MM.1S (cell line): ENCODE measurements at regions not wholly inside any gene's neighbourhood (a gene's known extent, or its start where the extent isn't known, plus 50 kb on each side); places are given as distances from the start of the nearest gene placed in this dataset.

Experiments used
- EZH2 ChIP-seq: fragments of 300-600 bp; sonication (generic); optimal IDR thresholded peaks from 2 replicates; pipeline ENCODE3; 2017; ENCODE audit warnings: low read depth, mild to moderate bottlenecking, antibody characterized with exemption, low read length, mixed read lengths
- TF ChIP-seq, protein P1 (sequence below): fragments of 300-600 bp; sonication (generic); IDR thresholded peaks from 2 replicates; pipeline ENCODE4 v1.5.1; 2016; ENCODE audit warnings: antibody characterized with exemption, low read length, mixed read lengths

DNA sequence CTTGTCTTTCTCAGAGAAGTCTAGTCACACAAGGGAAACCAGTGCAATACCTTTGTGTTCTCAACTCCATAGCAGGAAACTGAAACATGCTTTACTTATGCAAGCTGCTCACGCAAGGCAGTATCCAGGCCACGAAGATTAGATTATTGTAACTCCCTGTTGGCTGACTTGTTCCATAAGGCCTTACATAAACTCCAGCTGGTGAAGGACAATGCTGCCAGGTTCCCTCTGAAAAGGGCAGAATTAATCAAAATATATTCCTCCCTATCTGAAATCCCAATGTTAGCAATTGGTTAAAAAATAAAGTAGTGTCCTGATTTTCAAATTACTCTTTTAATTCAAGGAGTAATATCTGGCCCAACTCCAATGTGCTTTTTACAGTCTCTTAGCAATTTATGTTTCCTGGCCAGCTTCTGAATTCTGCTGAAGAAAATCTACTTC is 966.6 kb downstream of the HACE1 start:
- TF ChIP-seq, protein P1, sequence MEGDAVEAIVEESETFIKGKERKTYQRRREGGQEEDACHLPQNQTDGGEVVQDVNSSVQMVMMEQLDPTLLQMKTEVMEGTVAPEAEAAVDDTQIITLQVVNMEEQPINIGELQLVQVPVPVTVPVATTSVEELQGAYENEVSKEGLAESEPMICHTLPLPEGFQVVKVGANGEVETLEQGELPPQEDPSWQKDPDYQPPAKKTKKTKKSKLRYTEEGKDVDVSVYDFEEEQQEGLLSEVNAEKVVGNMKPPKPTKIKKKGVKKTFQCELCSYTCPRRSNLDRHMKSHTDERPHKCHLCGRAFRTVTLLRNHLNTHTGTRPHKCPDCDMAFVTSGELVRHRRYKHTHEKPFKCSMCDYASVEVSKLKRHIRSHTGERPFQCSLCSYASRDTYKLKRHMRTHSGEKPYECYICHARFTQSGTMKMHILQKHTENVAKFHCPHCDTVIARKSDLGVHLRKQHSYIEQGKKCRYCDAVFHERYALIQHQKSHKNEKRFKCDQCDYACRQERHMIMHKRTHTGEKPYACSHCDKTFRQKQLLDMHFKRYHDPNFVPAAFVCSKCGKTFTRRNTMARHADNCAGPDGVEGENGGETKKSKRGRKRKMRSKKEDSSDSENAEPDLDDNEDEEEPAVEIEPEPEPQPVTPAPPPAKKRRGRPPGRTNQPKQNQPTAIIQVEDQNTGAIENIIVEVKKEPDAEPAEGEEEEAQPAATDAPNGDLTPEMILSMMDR, result no peak
- TF ChIP-seq EZH2, result no peak
